ENCODE measurements at regions not wholly inside any gene's neighbourhood (a gene's known extent, or its start where the extent isn't known, plus 50 kb on each side); places are given as distances from the start of the nearest gene placed in this dataset.

GRCh38 chr1:60989749-60990713 is 92.3 kb upstream of the NFIA start:
- Histone ChIP-seq H3K4me3 (ENCODE audit: low read length) (no peak overlapping the region), H3K27ac (ENCODE audit: low read depth in 1 of 2, low read length in 2 of 2) (no peak overlapping the region), H3K27me3 (ENCODE audit: control insufficient read depth in 1 of 2, insufficient read depth in 2 of 2, low read length in 2 of 2) (no peaks in the 10 kb centered on the region), H3K36me3 (ENCODE audit: insufficient read depth, low read length) (no peaks in the 10 kb centered on the region), H3K9me3 (ENCODE audit: control insufficient read depth in 1 of 2, insufficient read depth in 1 of 2, low read length in 2 of 2) (no peaks in the 10 kb centered on the region), H3K4me1 (ENCODE audit: insufficient read depth, low read length) (no peaks in the 10 kb centered on the region)
- Mint-ChIP-seq H3K9me3 (no peaks in the 10 kb centered on the region), H3K27ac (no peak overlapping the region), H3K4me1 (ENCODE audit: low read depth) (no peaks in the 10 kb centered on the region), H3K36me3 (ENCODE audit: low read depth) (no peaks in the 10 kb centered on the region), H3K4me3 (no peak overlapping the region), H3K27me3 (no peaks in the 10 kb centered on the region)
- CTCF ChIA-PET = interaction anchor here (0.5 kb wide), 1 partner anchor 894 kb away, joined by 4 read pairs; no protein-coding TSS in a partner anchor
- ATAC-seq (ENCODE audit: poor library complexity) (no peak), DNase-seq (no peak)
- intact Hi-C loops (cut with DNase I, micrococcal nuclease) = no loop called here
- POLR2A ChIA-PET = no interaction called here
- TF ChIP-seq, protein P1, sequence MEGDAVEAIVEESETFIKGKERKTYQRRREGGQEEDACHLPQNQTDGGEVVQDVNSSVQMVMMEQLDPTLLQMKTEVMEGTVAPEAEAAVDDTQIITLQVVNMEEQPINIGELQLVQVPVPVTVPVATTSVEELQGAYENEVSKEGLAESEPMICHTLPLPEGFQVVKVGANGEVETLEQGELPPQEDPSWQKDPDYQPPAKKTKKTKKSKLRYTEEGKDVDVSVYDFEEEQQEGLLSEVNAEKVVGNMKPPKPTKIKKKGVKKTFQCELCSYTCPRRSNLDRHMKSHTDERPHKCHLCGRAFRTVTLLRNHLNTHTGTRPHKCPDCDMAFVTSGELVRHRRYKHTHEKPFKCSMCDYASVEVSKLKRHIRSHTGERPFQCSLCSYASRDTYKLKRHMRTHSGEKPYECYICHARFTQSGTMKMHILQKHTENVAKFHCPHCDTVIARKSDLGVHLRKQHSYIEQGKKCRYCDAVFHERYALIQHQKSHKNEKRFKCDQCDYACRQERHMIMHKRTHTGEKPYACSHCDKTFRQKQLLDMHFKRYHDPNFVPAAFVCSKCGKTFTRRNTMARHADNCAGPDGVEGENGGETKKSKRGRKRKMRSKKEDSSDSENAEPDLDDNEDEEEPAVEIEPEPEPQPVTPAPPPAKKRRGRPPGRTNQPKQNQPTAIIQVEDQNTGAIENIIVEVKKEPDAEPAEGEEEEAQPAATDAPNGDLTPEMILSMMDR (IDR thresholded peaks at IDR 0.05) = no peak

DNA sequence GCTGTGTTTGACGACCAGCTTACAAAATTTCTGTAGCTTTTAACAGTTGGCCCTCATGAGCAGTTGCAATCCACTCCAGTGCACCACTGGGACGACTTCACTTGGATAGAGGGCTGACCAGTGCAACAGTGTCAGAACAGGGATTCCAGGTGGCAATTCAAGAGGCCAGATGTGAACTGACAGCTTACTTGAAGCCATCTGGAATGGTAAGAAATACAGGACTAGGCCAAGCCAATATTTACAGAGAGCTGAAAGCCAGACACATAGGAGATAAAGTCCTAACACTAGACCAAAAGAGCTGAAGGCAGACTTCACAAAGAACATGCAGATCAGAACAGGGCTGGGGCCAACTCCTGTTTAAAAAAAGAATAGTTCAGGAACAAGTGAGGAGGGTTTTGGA is 93.5 kb upstream of the NFIA start:
- H3K36me3 Mint-ChIP-seq (ENCODE audit: low read depth) = no peaks in the 10 kb centered on the region
- no peak overlapping the region for H3K4me3 ChIP-seq (ENCODE audit: low read length)
- POLR2A ChIA-PET = no interaction called here
- ATAC-seq (ENCODE audit: poor library complexity) = no peak
- CTCF ChIA-PET = interaction anchor here (1.3 kb wide), 1 partner anchor 10 kb away, joined by 5 read pairs; no protein-coding TSS in a partner anchor
- no peaks in the 10 kb centered on the region for H3K9me3 Mint-ChIP-seq
- intact Hi-C loops (cut with DNase I, micrococcal nuclease) = no loop called here
- H3K27ac ChIP-seq (ENCODE audit: low read depth in 1 of 2, low read length in 2 of 2) = no peak overlapping the region
- H3K27ac Mint-ChIP-seq = no peak overlapping the region
- DNase-seq = no peak
- H3K4me1 ChIP-seq (ENCODE audit: insufficient read depth, low read length) = no peaks in the 10 kb centered on the region
- TF ChIP-seq, protein P1 (IDR thresholded peaks at IDR 0.05) = no peak
- H3K36me3 ChIP-seq (ENCODE audit: insufficient read depth, low read length) = no peaks in the 10 kb centered on the region
- H3K9me3 ChIP-seq (ENCODE audit: control insufficient read depth in 1 of 2, insufficient read depth in 1 of 2, low read length in 2 of 2) = no peaks in the 10 kb centered on the region
- no peaks in the 10 kb centered on the region for H3K4me1 Mint-ChIP-seq (ENCODE audit: low read depth)
- no peak overlapping the region for H3K4me3 Mint-ChIP-seq
- no peaks in the 10 kb centered on the region for H3K27me3 ChIP-seq (ENCODE audit: control insufficient read depth in 1 of 2, insufficient read depth in 2 of 2, low read length in 2 of 2)
- no peaks in the 10 kb centered on the region for H3K27me3 Mint-ChIP-seq

GRCh38 chr1:60987904-60988303 is 94.5 kb upstream of the NFIA start:
- ChIA-PET POLR2A (no interaction called here), CTCF (no interaction called here)
- H3K9me3 Mint-ChIP-seq = no peaks in the 10 kb centered on the region
- Histone ChIP-seq H3K9me3 (ENCODE audit: control insufficient read depth in 1 of 2, insufficient read depth in 1 of 2, low read length in 2 of 2) (no peaks in the 10 kb centered on the region), H3K36me3 (ENCODE audit: insufficient read depth, low read length) (no peaks in the 10 kb centered on the region), H3K27ac (ENCODE audit: low read depth in 1 of 2, low read length in 2 of 2) (no peak overlapping the region), H3K27me3 (ENCODE audit: control insufficient read depth in 1 of 2, insufficient read depth in 2 of 2, low read length in 2 of 2) (no peaks in the 10 kb centered on the region), H3K4me3 (ENCODE audit: low read length) (no peak overlapping the region), H3K4me1 (ENCODE audit: insufficient read depth, low read length) (no peaks in the 10 kb centered on the region)
- no peaks in the 10 kb centered on the region for H3K4me1 Mint-ChIP-seq (ENCODE audit: low read depth)
- TF ChIP-seq, protein P1 (IDR thresholded peaks at IDR 0.05) = no peak
- no peaks in the 10 kb centered on the region for H3K36me3 Mint-ChIP-seq (ENCODE audit: low read depth)
- ATAC-seq (ENCODE audit: poor library complexity) (no peak), DNase-seq (no peak)
- no peaks in the 10 kb centered on the region for H3K27me3 Mint-ChIP-seq
- no peak overlapping the region for H3K4me3 Mint-ChIP-seq
- intact Hi-C loops (cut with DNase I, micrococcal nuclease) = no loop called here
- H3K27ac Mint-ChIP-seq = no peak overlapping the region

All from CD4-positive, alpha-beta T cell (primary cell).